Adrenal gland (tissue), 9 donors: ENCODE measurements at regions not wholly inside any gene's neighbourhood (a gene's known extent, or its start where the extent isn't known, plus 50 kb on each side); places are given as distances from the start of the nearest gene placed in this dataset.

ENCODE experiments used
- DNase-seq, 7 donors: peaks; one replicate each; pipeline ENCODE4 v3.0.0-alpha.2; 2019 to 2020
- H3K27ac ChIP-seq, 5 donors: fragments of 200-600 bp; sonication (generic) in 4 of 5; 1 replicate in 3 of 5; 2 replicates in 2 of 5; pipeline versions ENCODE4 v1.5.1 to v1.8.0; 2016 to 2020; ENCODE audit warnings: mild to moderate bottlenecking in 1 of 5
- H3K27me3 ChIP-seq: fragments of 200-600 bp; 2 replicates; pipeline ENCODE4 v1.8.0; 2021
- H3K36me3 ChIP-seq, 2 donors: fragments of 200-600 bp; replicated peaks in 1 of 2; 1 replicate in 1 of 2; 2 replicates in 1 of 2; pipeline versions ENCODE4 v1.5.1 to v1.8.0; 2018 to 2022
- H3K4me1 ChIP-seq, 2 donors: fragments of 200-600 bp; replicated peaks in 1 of 2; 1 replicate in 1 of 2; 2 replicates in 1 of 2; pipeline versions ENCODE4 v1.5.1 to v1.8.0; 2018 to 2021
- H3K4me3 ChIP-seq, 4 donors: fragments of 200-600 bp; sonication (generic) in 3 of 4; one replicate each; pipeline ENCODE4 v1.5.1; 2016 to 2018
- H3K9me3 ChIP-seq, 3 donors: fragments of 200-600 bp; sonication (generic) in 1 of 3; replicated peaks in 1 of 3; 1 replicate in 2 of 3; 2 replicates in 1 of 3; pipeline versions ENCODE4 v1.5.1 to v1.8.0; 2016 to 2021
- POLR2A ChIP-seq, 2 donors: fragments of 450-650 bp; IDR thresholded peaks; one replicate each; pipeline ENCODE4 v1.6.1; 2017; ENCODE audit warnings: antibody characterized with exemption in 2 of 2, mild to moderate bottlenecking in 2 of 2, moderate library complexity in 1 of 2
- WGBS, 4 donors: extraction: QIAGEN DNeasy Blood & Tissue Kit in 2 of 4; methylation state at CpG; one replicate each; pipeline versions ENCODE4 v1.1.5 to v1.1.7; 2013 to 2017; 5-methylcytosine and 5-hydroxymethylcytosine counted together
- intact Hi-C, 2 donors: fragments of 100-400 bp; cut with DNase I; formaldehyde crosslinking; loops; one replicate each; pipeline versions ENCODE4 v1.14.1 to v1.15.0; 2022 to 2023
- TF ChIP-seq, protein P1 (sequence below), 6 experiments: fragments of 450-650 bp in 4 of 6; fragments of 200-600 bp in 2 of 6; sonication (generic) in 1 of 6; IDR thresholded peaks; 1 replicate in 5 of 6; 2 replicates in 1 of 6; pipeline versions ENCODE4 v1.5.1 to v1.8.0; 2016 to 2021; ENCODE audit warnings: antibody characterized with exemption in 6 of 6, mild to moderate bottlenecking in 2 of 6, moderate library complexity in 1 of 6
- donor health status: healthy with polysubstance abuse.
- donor health status: Bipolar disorder and iron deficiency.
- donor health status: DM: yes; HTN: yes; CAD: no.
- donor health status: DM: no; HTN: no; CAD: no.
- donor health status: DM: no; HTN: no; CAD: no.

DNA sequence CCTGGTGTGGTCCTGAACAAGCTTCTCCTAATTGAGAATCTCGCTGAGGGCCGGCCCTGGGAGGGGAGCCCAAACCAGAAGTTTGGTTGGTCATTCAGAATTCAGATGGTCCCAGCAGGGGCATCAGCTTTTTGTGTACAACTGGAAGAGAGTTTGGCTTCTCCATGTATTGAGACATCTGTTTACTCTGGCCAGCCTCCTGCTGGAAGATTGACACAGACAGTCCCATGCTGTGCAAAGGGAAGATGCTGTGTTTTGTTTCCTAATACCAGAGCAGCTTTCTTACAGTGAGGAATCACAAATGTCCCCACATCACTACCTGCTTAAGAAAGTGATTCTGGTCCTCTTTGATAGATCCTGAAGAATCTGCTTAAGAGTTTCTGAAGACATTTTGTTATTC, 97.8 kb downstream of the PLEKHG1 start:
- Histone ChIP-seq H3K4me3 (no peak overlapping the region), H3K27ac (no peak overlapping the region), H3K27me3 (no peaks in the 10 kb centered on the region), H3K9me3 (no peaks in the 10 kb centered on the region), H3K36me3 (no peaks in the 10 kb centered on the region), H3K4me1 (no peaks in the 10 kb centered on the region)
- no peak for TF ChIP-seq POLR2A (IDR thresholded peaks at IDR 0.05)
- TF ChIP-seq, protein P1, sequence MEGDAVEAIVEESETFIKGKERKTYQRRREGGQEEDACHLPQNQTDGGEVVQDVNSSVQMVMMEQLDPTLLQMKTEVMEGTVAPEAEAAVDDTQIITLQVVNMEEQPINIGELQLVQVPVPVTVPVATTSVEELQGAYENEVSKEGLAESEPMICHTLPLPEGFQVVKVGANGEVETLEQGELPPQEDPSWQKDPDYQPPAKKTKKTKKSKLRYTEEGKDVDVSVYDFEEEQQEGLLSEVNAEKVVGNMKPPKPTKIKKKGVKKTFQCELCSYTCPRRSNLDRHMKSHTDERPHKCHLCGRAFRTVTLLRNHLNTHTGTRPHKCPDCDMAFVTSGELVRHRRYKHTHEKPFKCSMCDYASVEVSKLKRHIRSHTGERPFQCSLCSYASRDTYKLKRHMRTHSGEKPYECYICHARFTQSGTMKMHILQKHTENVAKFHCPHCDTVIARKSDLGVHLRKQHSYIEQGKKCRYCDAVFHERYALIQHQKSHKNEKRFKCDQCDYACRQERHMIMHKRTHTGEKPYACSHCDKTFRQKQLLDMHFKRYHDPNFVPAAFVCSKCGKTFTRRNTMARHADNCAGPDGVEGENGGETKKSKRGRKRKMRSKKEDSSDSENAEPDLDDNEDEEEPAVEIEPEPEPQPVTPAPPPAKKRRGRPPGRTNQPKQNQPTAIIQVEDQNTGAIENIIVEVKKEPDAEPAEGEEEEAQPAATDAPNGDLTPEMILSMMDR (IDR thresholded peaks at IDR 0.05): no peak
- intact Hi-C loops: no loop called here
- DNase-seq: no peak
- WGBS, 4 donors: 85 to 100% (median 95%) methylated on average over 2 of the region's 2 CpGs

- Histone ChIP-seq H3K27me3 (no peaks in the 10 kb centered on the region), H3K27ac (no peak overlapping the region), H3K4me3 (no peak overlapping the region), H3K36me3 (no peaks in the 10 kb centered on the region), H3K9me3 (no peaks in the 10 kb centered on the region), H3K4me1 (no peaks in the 10 kb centered on the region)
- intact Hi-C loops: no loop called here
- no peak for TF ChIP-seq POLR2A (IDR thresholded peaks at IDR 0.05)
- TF ChIP-seq, protein P1 (IDR thresholded peaks at IDR 0.05): no peak
- WGBS, 4 donors: 60 to 91% (median 76%) methylated on average over 6 of the region's 6 CpGs
- no peak for DNase-seq
Observed at GRCh38 chr6:150698391-150698790, 98.7 kb downstream of the PLEKHG1 start.

GRCh38 chr6:150702675-150703074, 103.0 kb downstream of the PLEKHG1 start:
- 49 to 69% (median 56%) methylated on average over 6 of the region's 6 CpGs for WGBS, 4 donors

DNA sequence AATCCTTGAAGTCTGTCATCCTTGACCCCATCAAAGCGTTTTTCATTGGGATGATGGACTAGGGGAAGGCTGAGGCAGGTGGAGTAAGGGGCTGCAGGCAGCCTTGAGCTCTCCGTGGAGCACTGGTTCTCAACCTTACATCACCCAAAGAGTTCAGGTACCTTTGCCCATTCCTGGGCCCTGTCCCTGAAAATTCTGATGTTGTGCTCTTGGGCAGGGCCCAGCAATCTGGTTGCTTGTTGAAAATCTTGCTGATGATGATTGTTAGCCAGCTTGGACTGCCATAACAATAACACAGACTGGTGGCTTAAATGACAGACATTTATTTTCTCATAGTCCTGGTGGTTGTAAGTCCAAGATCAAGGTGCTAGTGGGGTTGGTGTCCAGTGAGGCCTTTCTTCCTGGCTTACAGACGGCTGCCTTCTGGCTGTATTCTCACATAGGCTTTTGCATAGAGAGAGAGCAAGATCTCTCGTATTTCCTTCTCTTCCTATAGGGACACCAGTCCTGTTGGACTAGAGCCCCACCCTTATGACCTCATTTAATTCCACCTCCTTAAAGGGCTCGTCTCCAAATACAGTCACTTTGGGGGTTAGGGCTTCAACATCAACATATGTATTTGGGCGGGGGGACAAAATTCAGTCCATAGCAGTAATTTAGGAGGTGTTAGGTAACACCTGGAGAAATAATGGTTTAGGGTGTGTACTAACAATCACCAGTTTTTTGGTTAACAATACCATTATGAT, 104.9 kb downstream of the PLEKHG1 start:
- H3K4me1 ChIP-seq: no peaks in the 10 kb centered on the region
- no peaks in the 10 kb centered on the region for H3K9me3 ChIP-seq
- 76 to 83% (median 80%) methylated on average over 6 of the region's 6 CpGs for WGBS, 4 donors
- TF ChIP-seq, protein P1 (IDR thresholded peaks at IDR 0.05): no peak
- no peak for TF ChIP-seq POLR2A (IDR thresholded peaks at IDR 0.05)
- intact Hi-C loops: no loop called here
- DNase-seq: no peak
- H3K27me3 ChIP-seq: no peaks in the 10 kb centered on the region
- H3K27ac ChIP-seq: no peak overlapping the region
- H3K4me3 ChIP-seq: no peak overlapping the region
- no peaks in the 10 kb centered on the region for H3K36me3 ChIP-seq

More at GRCh38 chr6:150702675-150703074, 103.0 kb downstream of the PLEKHG1 start:
- no peak overlapping the region for H3K4me3 ChIP-seq
- TF ChIP-seq POLR2A (IDR thresholded peaks at IDR 0.05): no peak
- TF ChIP-seq, protein P1 (IDR thresholded peaks at IDR 0.05): no peak
- no peaks in the 10 kb centered on the region for H3K27me3 ChIP-seq
- H3K4me1 ChIP-seq: no peaks in the 10 kb centered on the region
- peak in 3 of 7 donors; percentile 25 to 41 (median 36) for DNase-seq
- no peaks in the 10 kb centered on the region for H3K36me3 ChIP-seq
- intact Hi-C loops: no loop called here
- H3K27ac ChIP-seq: peak overlapping the region in 1 of 5 donors; percentile 46
- no peaks in the 10 kb centered on the region for H3K9me3 ChIP-seq
